ENCODE measurements at regions not wholly inside any gene's neighbourhood (a gene's known extent, or its start where the extent isn't known, plus 50 kb on each side); places are given as distances from the start of the nearest gene placed in this dataset.

DNA sequence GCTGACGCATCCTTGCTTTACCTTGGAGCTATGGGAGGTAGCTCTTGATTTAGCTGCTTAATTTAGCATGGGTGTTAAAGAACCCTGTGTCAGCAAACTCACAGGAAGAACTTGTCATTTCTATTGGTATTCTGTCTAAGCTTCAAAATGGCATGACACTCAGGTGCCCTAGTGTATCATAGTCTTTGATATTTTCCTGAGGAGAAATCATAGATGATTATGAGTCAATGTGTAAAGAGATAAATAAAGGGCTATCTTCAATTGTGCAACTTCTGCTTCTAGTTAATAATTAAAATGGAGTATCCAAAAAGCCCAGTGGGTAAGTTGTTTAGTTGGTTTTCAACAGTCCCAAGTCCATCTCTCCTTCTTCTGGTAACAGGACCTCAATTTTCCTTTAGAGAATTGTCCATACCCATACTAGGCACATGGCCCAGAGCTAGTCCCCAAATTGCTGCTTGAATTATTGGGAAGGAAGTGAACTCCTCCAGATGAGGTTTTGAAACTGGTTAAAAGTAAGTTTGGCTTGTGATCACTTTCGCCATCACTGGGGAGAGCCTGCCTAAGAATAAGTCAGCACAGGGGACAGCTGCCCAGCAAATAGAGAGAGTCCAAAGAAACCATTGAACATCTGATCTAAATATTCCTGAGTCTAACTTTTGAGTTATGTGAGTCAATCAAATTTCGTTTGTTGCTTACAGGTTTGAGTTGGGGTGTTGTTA lies 169.0 kb upstream of the PHYHIPL start:
- H3K4me1 ChIP-seq (ENCODE audit: control insufficient read depth, insufficient read depth, low read length), result no peaks in the 10 kb centered on the region
- H3K9me1 ChIP-seq (ENCODE audit: insufficient read depth, low read length), result no peaks in the 10 kb centered on the region
- TF ChIP-seq NFE2L2 (IDR thresholded peaks at IDR 0.05; ENCODE audit: low read depth, low read length), result no peak
- TF ChIP-seq BHLHE40 (IDR thresholded peaks at IDR 0.05; ENCODE audit: low read depth, low read length), result no peak
- no peak for TF ChIP-seq CEBPB (IDR thresholded peaks at IDR 0.05; ENCODE audit: low read depth, low read length)
- TF ChIP-seq, protein P1, sequence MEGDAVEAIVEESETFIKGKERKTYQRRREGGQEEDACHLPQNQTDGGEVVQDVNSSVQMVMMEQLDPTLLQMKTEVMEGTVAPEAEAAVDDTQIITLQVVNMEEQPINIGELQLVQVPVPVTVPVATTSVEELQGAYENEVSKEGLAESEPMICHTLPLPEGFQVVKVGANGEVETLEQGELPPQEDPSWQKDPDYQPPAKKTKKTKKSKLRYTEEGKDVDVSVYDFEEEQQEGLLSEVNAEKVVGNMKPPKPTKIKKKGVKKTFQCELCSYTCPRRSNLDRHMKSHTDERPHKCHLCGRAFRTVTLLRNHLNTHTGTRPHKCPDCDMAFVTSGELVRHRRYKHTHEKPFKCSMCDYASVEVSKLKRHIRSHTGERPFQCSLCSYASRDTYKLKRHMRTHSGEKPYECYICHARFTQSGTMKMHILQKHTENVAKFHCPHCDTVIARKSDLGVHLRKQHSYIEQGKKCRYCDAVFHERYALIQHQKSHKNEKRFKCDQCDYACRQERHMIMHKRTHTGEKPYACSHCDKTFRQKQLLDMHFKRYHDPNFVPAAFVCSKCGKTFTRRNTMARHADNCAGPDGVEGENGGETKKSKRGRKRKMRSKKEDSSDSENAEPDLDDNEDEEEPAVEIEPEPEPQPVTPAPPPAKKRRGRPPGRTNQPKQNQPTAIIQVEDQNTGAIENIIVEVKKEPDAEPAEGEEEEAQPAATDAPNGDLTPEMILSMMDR (conservative IDR thresholded peaks at IDR 0.05; ENCODE audit: low read depth, low read length), result no peak
- no peak for TF ChIP-seq RCOR1 (IDR thresholded peaks at IDR 0.05; ENCODE audit: insufficient replicate concordance, low read length)
- TF ChIP-seq SMC3 (IDR thresholded peaks at IDR 0.05; ENCODE audit: low read depth, low read length), result no peak
- TF ChIP-seq CHD1 (IDR thresholded peaks at IDR 0.05; ENCODE audit: low read depth, low read length), result no peak
- no peak for TF ChIP-seq RAD21 (IDR thresholded peaks at IDR 0.05; ENCODE audit: low read length)
- no peak overlapping the region for H3K23ac ChIP-seq (ENCODE audit: low read depth, low read length)
- no peak overlapping the region for H3K56ac ChIP-seq (ENCODE audit: extremely low read depth, insufficient read depth, low read length)
- dilution Hi-C loops (cut with HindIII; ENCODE audit: low sequenced_read_pairs, unreplicated experiment) (no loop called here), in situ Hi-C loops (cut with MboI; ENCODE audit: low sequenced_read_pairs) (no loop called here), intact Hi-C loops (cut with micrococcal nuclease) (no loop called here)
- H3K4me2 ChIP-seq (ENCODE audit: low read depth, low read length), result no peak overlapping the region
- DNase-seq, result no peak
- no peaks in the 10 kb centered on the region for H3K27me3 ChIP-seq (ENCODE audit: control insufficient read depth, insufficient read depth, low read length)
- ATAC-seq (ENCODE audit: low read depth), result no peak
- no peaks in the 10 kb centered on the region for H3K36me3 ChIP-seq (ENCODE audit: control insufficient read depth, insufficient read depth, low read length)
- no TSS peak for BruUV-seq (replicated peaks)
- H4K5ac ChIP-seq (ENCODE audit: low read depth, low read length), result no peak overlapping the region
- H4K20me1 ChIP-seq (ENCODE audit: insufficient read depth, low read length), result no peaks in the 10 kb centered on the region
- H2AK5ac ChIP-seq (ENCODE audit: low read depth, low read length), result no peak overlapping the region
- no peak overlapping the region for H4K91ac ChIP-seq (ENCODE audit: insufficient read depth, low read depth, low read length)
- no peaks in the 10 kb centered on the region for H3K79me1 ChIP-seq (ENCODE audit: low read depth in 1 of 2, low read length in 2 of 2)
- no peak overlapping the region for H2BK5ac ChIP-seq (ENCODE audit: low read depth, low read length, poor library complexity, severe bottlenecking)
- no peak overlapping the region for H2AFZ ChIP-seq (replicated peaks; ENCODE audit: low read length, poor library complexity)
- H4K8ac ChIP-seq (ENCODE audit: low read depth in 2 of 2, low read length in 2 of 2), result no peak overlapping the region
- no peak overlapping the region for H2BK120ac ChIP-seq (ENCODE audit: low read depth, low read length)
- no peaks in the 10 kb centered on the region for H3K9me3 ChIP-seq (ENCODE audit: control insufficient read depth, insufficient read depth, low read length)
- no peak overlapping the region for H3K14ac ChIP-seq (replicated peaks; ENCODE audit: low read depth, low read length)
- ChIA-PET POLR2A (ENCODE audit: unreplicated experiment) (no interaction called here), CTCF (interaction anchor here (1.0 kb wide), 1 partner anchor 38 kb away, joined by 3 read pairs; no protein-coding TSS in a partner anchor)
- no peak overlapping the region for H3K18ac ChIP-seq (ENCODE audit: low read depth, low read length)
- H3K27ac ChIP-seq (ENCODE audit: insufficient read depth, low read length), result no peak overlapping the region
- no peak overlapping the region for H2BK20ac ChIP-seq (ENCODE audit: low read depth, low read length)
- H3K4me3 ChIP-seq (ENCODE audit: insufficient read depth, low read depth, low read length), result no peak overlapping the region
- H3K4ac ChIP-seq (ENCODE audit: low read depth, low read length), result no peak overlapping the region
- WGBS, 2 experiments (ENCODE audit: extremely low coverage in 2 of 2, insufficient read length in 1 of 2), result no CpG with 5 or more reads among the region's 3 CpGs
- no peak overlapping the region for H3K9ac ChIP-seq (ENCODE audit: low read depth, low read length)
- H2AK9ac ChIP-seq (replicated peaks; ENCODE audit: low read depth, low read length, poor library complexity), result no peak overlapping the region
- no peak overlapping the region for H2BK15ac ChIP-seq (ENCODE audit: low read depth, low read length)
